Activated CD4-positive, alpha-beta T cell treated with anti-CD3 and anti-CD28 coated beads, Interleukin-2, amount 50 U/mL, for 48 hours (primary cell): ENCODE measurements at regions not wholly inside any gene's neighbourhood (a gene's known extent, or its start where the extent isn't known, plus 50 kb on each side); places are given as distances from the start of the nearest gene placed in this dataset.
"Not testable (repeated sequence)": the region's sequence is repeated elsewhere in the genome, so short reads cannot be mapped to it uniquely, and the experiment has no call there.

Experiments used
- DNase-seq, 2 experiments: peaks; one replicate each; pipeline ENCODE4 v3.0.0-alpha.2; 2020

DNA sequence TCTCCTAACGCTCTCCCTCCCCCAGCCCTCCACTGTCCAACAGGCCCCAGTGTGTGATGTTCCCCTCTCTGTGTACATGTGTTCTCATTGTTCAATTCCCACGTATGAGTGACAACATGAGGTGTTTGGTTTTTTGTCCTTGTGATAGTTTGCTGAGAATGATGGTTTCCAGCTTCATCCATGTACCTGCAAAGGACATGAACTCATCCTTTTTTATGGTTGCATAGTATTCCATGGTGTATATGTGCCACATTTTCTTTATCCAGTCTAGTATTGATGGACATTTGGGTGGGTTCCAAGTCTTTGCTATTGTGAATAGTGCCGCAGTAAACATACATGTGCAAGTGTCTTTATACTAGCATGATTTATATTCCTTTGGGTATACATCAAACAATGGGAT, 347.4 kb downstream of the MAGEE1 start:
- DNase-seq: not testable (repeated sequence)

DNA sequence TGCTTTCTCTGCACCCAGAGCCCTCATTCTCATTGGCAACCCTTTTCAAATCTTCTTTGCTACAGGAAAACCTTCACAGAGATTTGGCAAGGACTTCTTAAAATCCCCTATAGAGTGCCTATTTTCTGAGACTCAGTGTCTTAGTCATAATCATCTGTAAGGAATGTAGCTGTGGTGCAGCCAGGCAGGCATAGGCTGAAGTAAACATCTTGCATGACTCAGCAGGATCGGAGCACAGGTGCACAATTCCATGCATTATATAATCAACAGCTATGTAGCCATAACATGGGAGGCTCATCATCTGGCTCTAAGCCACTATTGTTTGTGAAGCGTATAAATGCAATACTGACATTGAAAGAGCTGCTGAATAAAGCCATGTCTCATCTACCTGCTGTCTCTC, 368.8 kb downstream of the MAGEE1 start:
- no peak for DNase-seq

DNA sequence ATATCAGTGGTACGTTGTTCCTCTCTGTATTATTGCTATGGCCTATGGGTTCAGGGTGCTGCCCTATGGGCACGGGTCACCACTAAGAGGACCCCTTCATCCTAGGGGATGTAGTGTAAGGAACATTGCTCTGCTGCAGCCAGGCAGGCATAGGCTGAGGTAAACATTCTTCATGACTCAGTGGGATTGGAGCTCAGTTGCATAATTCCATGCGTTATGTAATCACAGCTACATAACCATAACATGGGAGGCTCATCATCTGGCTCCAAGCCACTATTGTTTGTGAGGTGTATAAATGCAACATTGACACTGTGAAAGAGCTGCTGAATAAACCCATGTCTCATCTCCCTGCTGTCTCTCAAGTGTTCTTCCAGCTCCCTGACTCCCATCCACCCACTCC, 375.2 kb downstream of the MAGEE1 start:
- no peak for DNase-seq

- DNase-seq: no peak
Observed at GRCh38 chrX:76815754-76816153, 388.2 kb downstream of the MAGEE1 start.

DNA sequence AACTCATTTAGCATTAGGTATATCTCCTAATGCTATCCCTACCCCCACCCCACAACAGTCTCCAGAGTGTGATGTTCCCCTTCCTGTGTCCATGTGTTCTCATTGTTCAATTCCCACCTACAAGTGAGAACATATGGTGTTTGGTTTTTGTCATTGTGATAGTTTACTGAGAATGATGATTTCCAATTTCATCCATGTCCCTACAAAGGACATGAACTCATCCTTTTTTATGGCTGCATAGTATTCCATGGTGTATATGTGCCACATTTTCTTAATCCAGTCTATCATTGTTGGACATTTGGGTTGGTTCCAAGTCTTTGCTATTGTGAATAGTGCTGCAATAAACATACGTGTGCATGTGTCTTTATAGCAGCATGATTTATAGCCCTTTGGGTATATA, 389.8 kb downstream of the MAGEE1 start:
- not testable (repeated sequence) for DNase-seq

DNA sequence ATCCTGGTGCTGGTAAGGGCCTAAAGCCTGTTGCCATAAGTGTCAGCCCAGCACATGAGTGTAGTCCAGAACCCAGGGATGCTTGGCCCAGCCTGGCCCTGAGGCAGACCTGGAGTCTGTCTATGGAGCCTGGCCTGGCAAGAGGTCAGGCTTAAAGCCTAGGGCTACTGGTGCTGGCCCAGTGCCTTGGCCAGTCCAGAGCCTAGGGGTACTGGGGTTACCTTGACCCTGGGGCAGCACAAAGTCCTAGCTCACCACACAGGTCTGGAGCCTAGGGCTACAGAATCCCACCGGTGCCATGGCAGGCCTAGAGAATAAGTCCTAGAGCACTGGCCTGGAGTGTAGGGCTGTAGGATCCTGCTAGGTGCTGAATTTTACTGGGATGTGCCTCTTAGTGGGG, 393.8 kb downstream of the MAGEE1 start:
- no peak for DNase-seq

DNA sequence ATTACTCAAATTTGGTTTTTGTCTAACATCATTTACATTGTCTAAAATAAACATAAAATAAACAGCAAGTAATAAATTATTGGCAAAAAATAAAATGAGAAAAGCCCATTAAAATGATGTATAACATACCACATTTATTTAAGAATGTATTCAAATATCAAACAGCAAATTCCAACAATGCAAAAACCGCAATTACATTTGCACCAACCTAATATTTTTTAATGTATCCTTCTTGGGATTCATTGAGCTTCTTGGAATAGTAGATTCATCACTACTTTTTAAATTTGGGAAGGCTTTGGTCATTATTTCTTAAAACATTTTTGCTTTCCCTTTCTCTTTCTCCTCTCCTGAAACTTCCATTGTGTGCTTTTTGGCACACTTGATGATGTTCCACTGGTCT, 400.2 kb downstream of the MAGEE1 start:
- DNase-seq: no peak

DNA sequence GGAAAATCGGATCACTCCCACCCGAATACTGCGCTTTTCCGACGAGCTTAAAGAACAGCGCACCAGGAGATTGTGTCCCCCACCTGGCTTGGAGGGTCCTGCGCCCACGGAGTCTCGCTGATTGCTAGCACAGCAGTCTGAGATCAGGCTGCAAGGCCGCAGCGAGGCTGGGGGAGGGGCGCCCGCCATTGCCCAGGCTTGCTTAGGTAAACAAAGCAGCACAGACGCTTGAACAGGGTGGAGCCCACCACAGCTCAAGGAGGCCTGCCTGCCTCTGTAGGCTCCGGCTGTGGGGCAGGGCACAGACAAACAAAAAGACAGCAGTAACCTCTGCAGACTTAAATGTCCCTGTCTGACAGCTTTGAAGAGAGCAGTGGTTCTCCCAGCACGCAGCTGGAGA, 413.4 kb downstream of the MAGEE1 start:
- not testable (repeated sequence) for DNase-seq

- no peak for DNase-seq
Observed at GRCh38 chrX:76850851-76851250, 423.3 kb downstream of the MAGEE1 start.

DNA sequence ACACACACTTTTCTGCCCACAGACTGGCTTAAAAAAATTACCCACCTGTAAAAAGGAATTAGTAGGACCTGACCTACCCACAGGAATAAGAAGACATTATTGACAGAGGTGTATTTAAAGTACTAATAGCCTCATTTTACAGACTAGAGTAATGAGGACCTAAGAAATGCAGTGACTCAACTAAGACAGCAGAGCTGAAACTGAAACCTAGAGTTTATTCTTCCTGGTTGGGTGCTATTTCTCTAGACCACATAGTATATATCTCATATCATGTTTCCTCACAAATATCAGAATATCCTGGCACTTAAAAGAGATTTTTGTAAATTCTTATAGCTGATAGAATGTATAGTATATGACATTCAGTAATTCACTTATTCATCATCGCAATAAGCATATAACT, 435.0 kb downstream of the MAGEE1 start:
- DNase-seq: no peak

DNA sequence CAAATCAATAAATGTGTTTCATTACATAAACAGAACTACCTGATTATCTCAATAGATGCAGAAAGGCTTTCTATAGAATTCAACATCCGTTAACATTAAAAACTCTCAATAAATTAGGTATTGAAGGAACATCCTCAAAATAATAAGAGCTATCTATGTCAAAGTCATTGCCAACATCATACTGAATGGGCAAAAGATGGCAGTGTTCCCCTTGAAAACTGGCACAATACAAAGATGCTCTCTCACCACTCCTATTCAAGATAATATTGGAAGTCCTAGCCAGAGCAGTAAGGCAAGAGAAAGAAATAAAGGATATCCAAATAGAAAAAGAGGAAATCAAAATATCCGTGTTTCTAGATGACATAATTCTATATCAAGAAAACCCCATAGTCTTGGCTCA, 466.4 kb downstream of the MAGEE1 start:
- DNase-seq: no peak

- DNase-seq: no peak
Observed at GRCh38 chrX:76915836-76916235, 488.3 kb downstream of the MAGEE1 start.

DNA sequence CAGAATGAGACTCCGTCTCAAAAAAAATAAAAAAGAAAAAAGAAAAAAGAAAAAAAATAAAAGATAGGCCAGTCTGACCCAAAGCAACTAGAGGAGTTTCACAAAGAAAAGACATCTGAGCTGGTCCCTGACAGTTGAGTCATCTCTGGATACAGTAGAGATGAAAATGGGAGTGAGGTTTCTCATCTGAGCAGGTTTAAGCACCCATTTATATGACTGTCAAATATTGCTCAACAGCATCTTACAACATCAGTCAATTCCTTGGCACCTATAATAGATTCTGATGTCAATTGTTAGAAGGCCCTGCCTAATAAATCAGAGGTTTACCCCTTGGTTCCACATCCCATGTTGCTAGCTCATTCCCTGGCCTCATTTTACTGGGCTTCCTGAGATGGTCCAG, 490.5 kb downstream of the MAGEE1 start:
- DNase-seq: no peak

GRCh38 chrX:76919761-76920160, 492.3 kb downstream of the MAGEE1 start:
- no peak for DNase-seq

GRCh38 chrX:76920607-76921006, 493.1 kb downstream of the MAGEE1 start:
- DNase-seq: no peak

- DNase-seq: no peak
Observed at GRCh38 chrX:76921176-76921575, 493.7 kb downstream of the MAGEE1 start.

DNA sequence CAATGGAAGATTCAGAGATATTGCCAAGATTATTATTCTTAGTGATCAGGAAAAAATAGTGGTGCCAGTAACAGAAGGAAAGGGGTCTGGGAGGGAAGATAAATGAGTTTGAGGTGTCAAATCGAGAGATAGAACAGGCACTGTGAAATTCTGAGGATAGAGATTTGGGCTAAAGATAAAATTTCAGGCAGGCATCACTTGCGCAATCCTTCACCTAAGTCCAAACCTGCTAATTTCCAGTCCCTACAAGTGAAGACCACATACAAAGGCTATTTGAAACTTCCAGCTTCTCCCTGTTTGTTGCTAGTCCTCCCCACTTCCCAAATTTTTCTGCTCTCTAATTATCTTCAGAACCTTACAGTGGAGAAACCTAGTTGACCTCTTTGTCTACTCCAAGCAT, 494.6 kb downstream of the MAGEE1 start:
- no peak for DNase-seq

DNA sequence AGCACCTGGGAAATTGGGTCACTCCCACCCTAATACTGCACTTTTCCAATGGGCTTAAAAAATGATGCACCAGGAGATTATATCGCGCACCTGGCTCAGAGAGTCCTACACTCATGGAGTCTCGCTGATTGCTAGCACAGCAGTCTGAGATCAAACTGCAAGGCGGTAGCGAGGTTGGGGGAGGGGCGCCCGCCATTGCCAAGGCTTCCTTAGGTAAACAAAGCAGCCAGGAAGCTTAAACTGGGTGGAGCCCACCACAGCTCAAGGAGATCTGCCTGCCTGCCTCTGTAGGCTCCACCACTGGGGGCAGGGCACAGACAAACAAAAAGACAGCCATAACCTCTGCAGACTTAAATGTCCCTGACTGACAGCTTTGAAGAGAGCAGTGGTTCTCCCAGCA, 497.1 kb downstream of the MAGEE1 start:
- not testable (repeated sequence) for DNase-seq

GRCh38 chrX:76931518-76931917, 504.0 kb downstream of the MAGEE1 start:
- no peak for DNase-seq

DNA sequence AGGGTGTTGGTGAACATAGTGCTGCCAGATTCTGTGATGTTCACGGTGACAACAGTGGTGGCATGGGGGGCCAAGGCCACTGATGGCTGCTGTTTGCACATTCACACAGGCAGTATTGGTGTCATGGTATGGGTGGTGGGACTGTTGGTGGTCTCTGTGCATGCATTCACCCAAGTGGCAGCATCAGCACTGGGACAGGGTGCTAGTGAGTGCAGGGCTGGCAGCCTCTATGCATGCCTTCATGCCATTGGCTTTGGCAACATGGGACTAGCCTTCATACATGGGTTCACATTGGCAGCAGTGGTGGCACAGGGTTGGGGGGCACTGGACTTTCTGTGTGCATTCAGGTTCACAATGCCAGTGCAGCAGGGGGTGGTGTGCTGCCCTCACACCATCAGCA, 489.7 kb upstream of the FGF16 start:
- no peak for DNase-seq

DNA sequence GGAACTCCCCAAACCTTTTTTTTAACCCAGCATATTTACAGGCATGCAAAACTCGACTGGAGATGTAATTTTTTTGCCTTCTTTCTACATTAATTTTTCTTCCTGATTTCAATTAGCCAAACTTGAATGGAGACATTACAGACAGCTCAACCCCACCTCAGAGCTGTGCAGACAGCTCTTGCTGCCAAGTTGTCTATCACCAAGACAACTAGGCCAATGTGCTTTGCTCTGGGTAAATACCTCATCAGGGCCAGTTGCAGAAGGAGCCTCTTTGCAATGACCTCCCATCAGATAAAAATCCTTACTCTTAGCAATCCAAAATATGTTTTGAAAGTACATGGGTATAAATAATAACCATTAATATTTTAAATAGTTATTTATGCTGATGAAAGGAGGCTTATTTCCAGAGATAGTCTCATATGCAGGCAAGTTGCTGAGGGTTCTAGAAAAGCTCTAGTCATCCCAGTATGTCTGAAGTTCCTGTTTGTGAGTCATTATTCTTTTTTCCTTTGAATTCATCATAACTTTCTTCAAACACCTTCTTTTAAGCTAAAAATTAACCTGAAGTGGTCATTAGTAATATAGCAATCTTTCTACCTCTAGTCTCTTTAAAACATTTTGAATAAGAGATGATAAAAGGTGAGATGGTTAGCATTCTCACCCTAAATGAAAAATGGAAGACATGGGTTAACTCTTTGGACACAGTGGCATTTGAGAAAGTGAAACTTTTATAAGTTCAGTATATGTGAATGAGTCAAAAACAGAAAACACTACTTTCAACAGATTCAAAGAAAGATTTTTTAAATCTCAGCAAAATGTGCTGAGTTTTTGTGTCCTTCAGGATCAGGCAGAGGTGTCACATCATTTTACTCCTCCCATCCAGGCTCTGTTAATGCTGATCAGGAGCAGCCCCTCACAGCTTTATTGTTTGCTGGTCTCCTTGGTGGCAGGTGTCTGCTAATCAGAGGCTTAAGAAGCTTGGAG, 475.5 kb upstream of the FGF16 start:
- peak in 1 of 2 experiments; percentile 0 for DNase-seq

DNA sequence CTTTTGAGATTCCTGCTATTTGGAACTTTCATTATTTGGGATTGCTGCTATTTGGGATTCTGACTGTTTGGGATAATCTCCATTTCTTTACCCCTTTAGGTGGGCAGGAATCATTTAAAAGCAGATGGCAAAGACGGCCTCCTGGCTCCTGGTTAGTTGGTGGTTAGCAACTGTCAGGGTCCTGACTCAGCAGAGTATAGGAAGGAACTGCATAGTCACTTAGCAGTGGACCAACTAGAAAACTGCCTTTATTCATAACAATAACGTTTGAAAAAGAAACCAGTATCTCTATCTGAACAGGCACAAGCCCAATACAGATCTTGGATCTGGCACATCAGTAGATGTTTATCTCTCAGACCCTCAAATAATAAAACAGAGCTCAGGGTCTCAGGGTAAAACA, 469.7 kb upstream of the FGF16 start:
- DNase-seq: no peak

GRCh38 chrX:76987381-76987780, 459.8 kb upstream of the FGF16 start:
- DNase-seq: no peak

GRCh38 chrX:76996641-76997040, 450.5 kb upstream of the FGF16 start:
- DNase-seq: no peak

DNA sequence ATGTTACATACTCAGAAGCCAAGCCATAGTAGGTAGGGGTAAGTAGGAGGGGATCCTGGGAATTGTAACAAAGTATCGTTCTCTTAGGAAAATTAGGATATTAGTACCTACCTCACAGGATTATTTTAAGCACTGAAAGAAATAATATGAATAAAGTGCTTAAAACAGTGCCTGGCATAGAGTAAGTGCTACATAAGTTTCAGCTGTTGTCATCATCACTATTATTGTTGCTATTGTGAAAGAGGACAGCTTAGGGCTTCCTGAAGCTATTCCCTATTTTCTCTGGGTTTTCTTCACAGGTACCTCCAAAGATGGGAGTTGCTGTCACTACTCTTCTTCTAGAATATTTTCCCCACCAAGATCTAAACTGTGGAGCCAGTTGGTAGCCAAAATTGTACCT, 443.7 kb upstream of the FGF16 start:
- no peak for DNase-seq
